KMS-11 (cell line): ENCODE measurements at regions not wholly inside any gene's neighbourhood (a gene's known extent, or its start where the extent isn't known, plus 50 kb on each side); places are given as distances from the start of the nearest gene placed in this dataset.

Source experiments
- H2AFZ ChIP-seq: fragments of 200-600 bp; sonication (generic); 2 replicates; pipeline ENCODE4 v1.6.1; 2016; ENCODE audit warnings: antibody characterized with exemption, mixed run types, low read depth
- H3K27ac ChIP-seq: fragments of 200-600 bp; sonication (generic); 2 replicates; pipeline ENCODE4 v1.6.1; 2016; ENCODE audit warnings: mild to moderate bottlenecking, mixed run types
- H3K27me3 ChIP-seq: fragments of 200-600 bp; sonication (generic); 2 replicates; pipeline ENCODE4 v1.6.1; 2017; ENCODE audit warnings: mild to moderate bottlenecking, low read depth, mixed run types, moderate library complexity; ENCODE audit not compliant: insufficient read depth
- H3K36me3 ChIP-seq: fragments of 200-600 bp; sonication (generic); 2 replicates; pipeline ENCODE4 v1.6.1; 2017; ENCODE audit warnings: mild to moderate bottlenecking, mixed run types; ENCODE audit not compliant: insufficient read depth
- H3K4me1 ChIP-seq: fragments of 200-600 bp; sonication (generic); 2 replicates; pipeline ENCODE4 v1.6.1; 2016; ENCODE audit warnings: mild to moderate bottlenecking, low read depth, mixed run types; ENCODE audit not compliant: poor library complexity, severe bottlenecking
- H3K4me2 ChIP-seq: fragments of 200-600 bp; sonication (generic); 2 replicates; pipeline ENCODE4 v1.7.0; 2016; ENCODE audit warnings: mild to moderate bottlenecking, mixed run types
- H3K4me3 ChIP-seq: fragments of 200-600 bp; sonication (generic); IDR thresholded peaks from 2 replicates; pipeline ENCODE4 v1.6.1; 2017; ENCODE audit warnings: low read depth, low read length, mixed read lengths; ENCODE audit not compliant: insufficient read depth
- H3K79me2 ChIP-seq: fragments of 200-600 bp; sonication (generic); 2 replicates; pipeline ENCODE4 v1.6.1; 2016; ENCODE audit warnings: low read depth, mixed run types; ENCODE audit not compliant: insufficient read depth
- H3K9ac ChIP-seq: fragments of 200-600 bp; sonication (generic); 2 replicates; pipeline ENCODE4 v1.6.1; 2016; ENCODE audit warnings: mild to moderate bottlenecking, mixed run types
- H4K20me1 ChIP-seq: fragments of 200-600 bp; sonication (generic); 2 replicates; pipeline ENCODE4 v1.6.1; 2016; ENCODE audit warnings: mild to moderate bottlenecking, mixed run types; ENCODE audit not compliant: insufficient read depth
- TF ChIP-seq, protein P1 (sequence below): fragments of 200-600 bp; sonication (generic); conservative IDR thresholded peaks from 2 replicates; pipeline ENCODE4 v1.6.1; 2017; ENCODE audit warnings: low read depth, mild to moderate bottlenecking, antibody characterized with exemption, low read length, moderate library complexity, mixed read lengths

DNA sequence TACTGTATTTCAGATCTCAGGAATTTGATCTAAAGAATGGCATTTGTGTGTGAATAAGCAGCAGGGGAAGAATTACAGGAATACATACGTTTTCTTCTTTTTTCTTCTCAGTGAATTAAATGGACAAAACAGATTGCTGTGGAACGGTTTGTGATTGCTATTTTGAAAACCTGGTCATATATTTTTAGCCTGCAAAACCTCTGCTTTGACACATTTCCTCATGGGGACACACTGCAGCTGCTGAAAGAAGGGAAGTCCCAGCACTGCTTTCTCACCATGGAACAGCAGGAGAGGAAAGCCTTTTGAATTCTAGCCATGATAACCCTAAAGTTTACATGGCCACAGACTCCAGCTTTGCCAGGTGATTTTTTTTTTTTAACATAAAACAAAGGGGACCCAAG lies 315.0 kb downstream of the OXSM start:
- no peak overlapping the region for H3K4me3 ChIP-seq
- no peaks in the 10 kb centered on the region for H3K4me1 ChIP-seq
- H3K79me2 ChIP-seq, result no peaks in the 10 kb centered on the region
- TF ChIP-seq, protein P1, sequence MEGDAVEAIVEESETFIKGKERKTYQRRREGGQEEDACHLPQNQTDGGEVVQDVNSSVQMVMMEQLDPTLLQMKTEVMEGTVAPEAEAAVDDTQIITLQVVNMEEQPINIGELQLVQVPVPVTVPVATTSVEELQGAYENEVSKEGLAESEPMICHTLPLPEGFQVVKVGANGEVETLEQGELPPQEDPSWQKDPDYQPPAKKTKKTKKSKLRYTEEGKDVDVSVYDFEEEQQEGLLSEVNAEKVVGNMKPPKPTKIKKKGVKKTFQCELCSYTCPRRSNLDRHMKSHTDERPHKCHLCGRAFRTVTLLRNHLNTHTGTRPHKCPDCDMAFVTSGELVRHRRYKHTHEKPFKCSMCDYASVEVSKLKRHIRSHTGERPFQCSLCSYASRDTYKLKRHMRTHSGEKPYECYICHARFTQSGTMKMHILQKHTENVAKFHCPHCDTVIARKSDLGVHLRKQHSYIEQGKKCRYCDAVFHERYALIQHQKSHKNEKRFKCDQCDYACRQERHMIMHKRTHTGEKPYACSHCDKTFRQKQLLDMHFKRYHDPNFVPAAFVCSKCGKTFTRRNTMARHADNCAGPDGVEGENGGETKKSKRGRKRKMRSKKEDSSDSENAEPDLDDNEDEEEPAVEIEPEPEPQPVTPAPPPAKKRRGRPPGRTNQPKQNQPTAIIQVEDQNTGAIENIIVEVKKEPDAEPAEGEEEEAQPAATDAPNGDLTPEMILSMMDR, result no peak
- H3K4me2 ChIP-seq, result no peak overlapping the region
- H3K36me3 ChIP-seq, result no peaks in the 10 kb centered on the region
- no peaks in the 10 kb centered on the region for H4K20me1 ChIP-seq
- no peak overlapping the region for H3K9ac ChIP-seq
- H3K27me3 ChIP-seq, result no peaks in the 10 kb centered on the region
- H3K27ac ChIP-seq, result no peak overlapping the region
- no peak overlapping the region for H2AFZ ChIP-seq

DNA sequence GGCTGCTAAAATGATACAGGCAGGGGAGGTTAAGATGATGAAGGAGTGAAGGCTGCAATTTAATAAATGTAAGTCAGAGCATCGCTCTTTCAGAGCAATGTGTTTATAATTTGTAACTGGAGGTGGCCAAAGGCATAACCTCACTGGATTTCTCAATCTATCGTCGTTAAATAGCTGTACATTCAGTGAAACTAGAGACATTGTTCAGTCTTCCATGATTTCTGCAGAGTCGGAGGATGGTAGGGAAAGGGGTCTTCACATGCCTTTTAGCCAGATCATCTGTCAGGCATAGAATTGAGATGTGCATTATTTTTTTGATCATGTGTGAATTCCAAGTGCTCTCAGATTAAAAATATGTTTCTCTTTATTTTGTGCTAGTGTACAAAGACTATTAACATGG lies 315.4 kb downstream of the OXSM start:
- no peaks in the 10 kb centered on the region for H3K27me3 ChIP-seq
- TF ChIP-seq, protein P1, result no peak
- no peak overlapping the region for H2AFZ ChIP-seq
- no peak overlapping the region for H3K4me2 ChIP-seq
- no peak overlapping the region for H3K4me3 ChIP-seq
- H3K9ac ChIP-seq, result no peak overlapping the region
- no peak overlapping the region for H3K27ac ChIP-seq
- H4K20me1 ChIP-seq, result no peaks in the 10 kb centered on the region
- H3K4me1 ChIP-seq, result no peaks in the 10 kb centered on the region
- H3K36me3 ChIP-seq, result no peaks in the 10 kb centered on the region
- H3K79me2 ChIP-seq, result no peaks in the 10 kb centered on the region

DNA sequence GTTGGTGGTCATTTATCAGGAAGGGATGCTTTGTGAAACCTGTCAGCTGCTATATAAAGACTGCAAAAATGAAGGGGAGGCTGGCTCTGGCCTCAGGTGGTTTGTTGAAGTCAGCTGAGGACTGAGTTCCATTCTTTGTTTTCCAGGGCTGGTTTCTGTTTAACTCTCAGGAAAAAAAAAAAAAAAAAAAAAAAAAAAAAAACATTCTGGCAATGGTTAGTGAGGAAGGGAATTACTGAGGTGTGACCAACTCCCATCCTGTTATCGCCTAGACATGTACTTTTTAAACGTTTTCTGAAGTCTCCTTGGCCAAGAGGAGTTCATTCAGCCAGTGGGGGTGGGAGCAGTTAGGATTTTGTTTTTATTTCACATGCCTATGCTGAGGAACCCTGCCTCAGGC lies 316.3 kb downstream of the OXSM start:
- Histone ChIP-seq H3K36me3 (no peaks in the 10 kb centered on the region), H3K4me2 (no peak overlapping the region), H3K27me3 (no peaks in the 10 kb centered on the region), H4K20me1 (no peaks in the 10 kb centered on the region), H3K9ac (no peak overlapping the region), H2AFZ (no peak overlapping the region), H3K79me2 (no peaks in the 10 kb centered on the region), H3K4me1 (no peaks in the 10 kb centered on the region), H3K4me3 (no peak overlapping the region), H3K27ac (no peak overlapping the region)
- TF ChIP-seq, protein P1, result no peak

DNA sequence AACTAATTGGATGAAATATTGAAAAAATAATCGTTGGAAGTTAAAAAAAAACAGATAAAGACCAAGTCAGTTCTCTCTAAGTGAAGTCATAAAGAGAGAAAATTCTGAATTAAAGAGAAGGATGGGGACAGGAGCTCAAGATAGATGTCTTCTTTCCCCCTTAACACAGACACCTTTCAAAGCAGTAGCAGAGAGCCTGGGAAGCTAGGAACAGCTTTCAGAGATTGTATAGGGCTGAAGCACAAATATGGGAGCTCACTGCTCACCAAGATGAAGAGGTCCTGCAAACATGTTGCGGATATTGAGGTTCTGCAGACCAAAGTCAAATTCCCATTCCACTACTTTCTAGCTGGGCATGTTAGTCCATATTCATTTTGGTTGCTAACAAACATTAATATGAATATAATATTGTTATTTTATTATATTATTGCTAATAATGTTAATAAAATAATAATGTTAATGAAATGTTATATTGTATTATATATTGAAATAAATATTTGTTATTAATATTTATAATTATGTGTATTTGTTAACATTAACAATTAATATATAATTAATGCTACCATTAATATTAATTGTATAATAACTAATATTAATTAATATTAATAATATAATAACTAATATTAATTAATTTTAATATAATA lies 319.1 kb downstream of the OXSM start:
- no peak overlapping the region for H3K27ac ChIP-seq
- no peak overlapping the region for H3K9ac ChIP-seq

More for the DNA sequence above, 319.1 kb downstream of the OXSM start:
- H3K36me3 ChIP-seq, result no peaks in the 10 kb centered on the region
- H3K79me2 ChIP-seq, result no peaks in the 10 kb centered on the region
- no peaks in the 10 kb centered on the region for H3K4me1 ChIP-seq
- H3K27me3 ChIP-seq, result no peaks in the 10 kb centered on the region
- TF ChIP-seq, protein P1, result no peak
- no peak overlapping the region for H2AFZ ChIP-seq
- H3K4me3 ChIP-seq, result no peak overlapping the region
- H3K4me2 ChIP-seq, result no peak overlapping the region
- H4K20me1 ChIP-seq, result no peaks in the 10 kb centered on the region
